ENCODE measurements at regions not wholly inside any gene's neighbourhood (a gene's known extent, or its start where the extent isn't known, plus 50 kb on each side); places are given as distances from the start of the nearest gene placed in this dataset.

GRCh38 chr17:72282439-72283029 is 161.7 kb downstream of the SOX9 start:
- TF ChIP-seq CTCF (IDR thresholded peaks at IDR 0.05) (no peak), CBX2 (IDR thresholded peaks at IDR 0.05; ENCODE audit: borderline replicate concordance, low read depth) (no peak), POLR2A (IDR thresholded peaks at IDR 0.05; ENCODE audit: low read length) (no peak), RAD21 (conservative IDR thresholded peaks at IDR 0.05 in 1 of 2, IDR thresholded peaks at IDR 0.05 in 1 of 2) (no peak), RFX5 (IDR thresholded peaks at IDR 0.05) (no peak), USF2 (IDR thresholded peaks at IDR 0.05) (no peak), RNF2 (IDR thresholded peaks at IDR 0.05; ENCODE audit: borderline replicate concordance, low read depth) (no peak), EHMT2 (IDR thresholded peaks at IDR 0.05; ENCODE audit: low read depth) (no peak), SMC3 (IDR thresholded peaks at IDR 0.05) (no peak)
